PC-3 (cell line): ENCODE measurements at regions not wholly inside any gene's neighbourhood (a gene's known extent, or its start where the extent isn't known, plus 50 kb on each side); places are given as distances from the start of the nearest gene placed in this dataset.
"Not testable (repeated sequence)": the region's sequence is repeated elsewhere in the genome, so short reads cannot be mapped to it uniquely, and the experiment has no call there.

ENCODE experiments used
- ATAC-seq: fragments of 200-7000 bp; cut with Tn5 transposase; 2 replicates; pipeline ENCODE4 v1.9.1; 2020; ENCODE audit warnings: mild to moderate bottlenecking, moderate library complexity
- BruUV-seq: library from RNA; stranded (reverse); fragments of 400-500 nt; replicated peaks from 2 replicates; lab custom pipeline; 2021; lab: Mats Ljungman, UMichigan
- CTCF ChIA-PET: fragments of 300-600 bp; sonication (Branson Sonifier 250); formaldehyde crosslinking; loops from one replicate; lab custom pipeline; 2022; ENCODE audit warnings: antibody characterized with exemption; lab: Charles Lee
- POLR2A ChIA-PET: fragments of 300-600 bp; sonication (Branson Sonifier 250); formaldehyde crosslinking; loops from one replicate; lab custom pipeline; 2022; ENCODE audit warnings: antibody characterized with exemption; ENCODE audit not compliant: unreplicated experiment; lab: Charles Lee
- DNase-seq: peaks from one replicate; pipeline ENCODE4 v3.0.0-alpha.2; 2015
- H2AFZ ChIP-seq: fragments of 300-600 bp; sonication (generic); 2 replicates; pipeline ENCODE4 v1.6.0; 2016; ENCODE audit warnings: antibody characterized with exemption, low read length
- H3F3A ChIP-seq: fragments of 300-600 bp; sonication (generic); one replicate; pipeline ENCODE4 v1.6.0; 2017; ENCODE audit warnings: antibody characterized with exemption, low read length, control low read depth, mild to moderate bottlenecking; ENCODE audit not compliant: unreplicated experiment
- H3K27ac ChIP-seq: fragments of 300-600 bp; sonication (generic); 2 replicates; pipeline ENCODE4 v1.5.1; 2016; ENCODE audit warnings: mild to moderate bottlenecking, low read length
- H3K27me3 ChIP-seq: fragments of 300-600 bp; sonication (generic); 2 replicates; pipeline ENCODE4 v1.6.1; 2016; ENCODE audit warnings: low read length, mixed read lengths
- H3K36me3 ChIP-seq: fragments of 300-600 bp; sonication (generic); 2 replicates; pipeline ENCODE4 v1.6.1; 2016; ENCODE audit warnings: low read depth, mixed run types, low read length, mixed read lengths
- H3K4me1 ChIP-seq: fragments of 300-600 bp; sonication (generic); 2 replicates; pipeline ENCODE4 v1.5.1; 2016; ENCODE audit warnings: low read length; ENCODE audit not compliant: insufficient read depth
- H3K4me2 ChIP-seq: fragments of 300-600 bp; sonication (generic); 2 replicates; pipeline ENCODE4 v1.6.0; 2016; ENCODE audit warnings: low read length
- H3K4me3 ChIP-seq: fragments of 300-600 bp; sonication (generic); 2 replicates; pipeline ENCODE4 v1.5.1; 2016; ENCODE audit warnings: mild to moderate bottlenecking, low read length, mixed read lengths
- H3K79me2 ChIP-seq: fragments of 300-600 bp; sonication (generic); 2 replicates; pipeline ENCODE4 v1.6.1; 2017; ENCODE audit warnings: low read length, mixed read lengths
- H3K9ac ChIP-seq: fragments of 300-600 bp; sonication (generic); 2 replicates; pipeline ENCODE4 v1.6.0; 2016; ENCODE audit warnings: mild to moderate bottlenecking, low read length
- H3K9me2 ChIP-seq: fragments of 300-600 bp; sonication (generic); replicated peaks from 2 replicates; pipeline ENCODE4 v1.6.1; 2016; ENCODE audit warnings: mixed run types, low read length, mixed read lengths
- H3K9me3 ChIP-seq: fragments of 300-600 bp; sonication (generic); 2 replicates; pipeline ENCODE4 v1.6.1; 2016; ENCODE audit warnings: low read length, mixed read lengths
- H4K20me1 ChIP-seq: fragments of 300-600 bp; sonication (generic); 2 replicates; pipeline ENCODE4 v1.6.1; 2016; ENCODE audit warnings: low read length, mixed read lengths
- EZH2 ChIP-seq: fragments of 300-600 bp; sonication (generic); IDR thresholded peaks from one replicate; pipeline ENCODE4 v1.6.1; 2017; ENCODE audit warnings: antibody characterized with exemption, mild to moderate bottlenecking, low read length; ENCODE audit not compliant: unreplicated experiment
- EZH2phosphoT487 ChIP-seq: fragments of 300-600 bp; sonication (generic); IDR thresholded peaks from 2 replicates; pipeline ENCODE4 v1.6.1; 2018; ENCODE audit warnings: mild to moderate bottlenecking, antibody characterized with exemption, low read length, borderline replicate concordance
- intact Hi-C: fragments of 100-400 bp; cut with micrococcal nuclease; formaldehyde crosslinking; loops from 2 replicates; pipeline ENCODE4 v1.9.0; 2023
- TF ChIP-seq, protein P1 (sequence below): fragments of 300-600 bp; sonication (generic); conservative IDR thresholded peaks from 2 replicates; pipeline ENCODE4 v1.5.1; 2017; ENCODE audit warnings: antibody characterized with exemption, low read depth, mild to moderate bottlenecking, low read length

GRCh38 chr3:159301961-159302360, 500.1 kb downstream of the MFSD1 start:
- no peaks in the 10 kb centered on the region for H3K4me1 ChIP-seq
- no peak for DNase-seq
- POLR2A ChIA-PET, result no interaction called here
- no peaks in the 10 kb centered on the region for H3K36me3 ChIP-seq
- no peak overlapping the region for H3K9ac ChIP-seq
- ATAC-seq, result no peak
- H3K4me3 ChIP-seq, result no peak overlapping the region
- H3K79me2 ChIP-seq, result no peaks in the 10 kb centered on the region
- no peak overlapping the region for H2AFZ ChIP-seq
- intact Hi-C loops, result no loop called here
- CTCF ChIA-PET, result no interaction called here
- H3F3A ChIP-seq, result no peaks in the 10 kb centered on the region
- H3K9me2 ChIP-seq, result no peaks in the 10 kb centered on the region
- H3K4me2 ChIP-seq, result no peak overlapping the region
- H3K9me3 ChIP-seq, result no peaks in the 10 kb centered on the region
- no peaks in the 10 kb centered on the region for H3K27me3 ChIP-seq
- H4K20me1 ChIP-seq, result no peaks in the 10 kb centered on the region
- no peak for TF ChIP-seq EZH2phosphoT487
- TF ChIP-seq, protein P1, sequence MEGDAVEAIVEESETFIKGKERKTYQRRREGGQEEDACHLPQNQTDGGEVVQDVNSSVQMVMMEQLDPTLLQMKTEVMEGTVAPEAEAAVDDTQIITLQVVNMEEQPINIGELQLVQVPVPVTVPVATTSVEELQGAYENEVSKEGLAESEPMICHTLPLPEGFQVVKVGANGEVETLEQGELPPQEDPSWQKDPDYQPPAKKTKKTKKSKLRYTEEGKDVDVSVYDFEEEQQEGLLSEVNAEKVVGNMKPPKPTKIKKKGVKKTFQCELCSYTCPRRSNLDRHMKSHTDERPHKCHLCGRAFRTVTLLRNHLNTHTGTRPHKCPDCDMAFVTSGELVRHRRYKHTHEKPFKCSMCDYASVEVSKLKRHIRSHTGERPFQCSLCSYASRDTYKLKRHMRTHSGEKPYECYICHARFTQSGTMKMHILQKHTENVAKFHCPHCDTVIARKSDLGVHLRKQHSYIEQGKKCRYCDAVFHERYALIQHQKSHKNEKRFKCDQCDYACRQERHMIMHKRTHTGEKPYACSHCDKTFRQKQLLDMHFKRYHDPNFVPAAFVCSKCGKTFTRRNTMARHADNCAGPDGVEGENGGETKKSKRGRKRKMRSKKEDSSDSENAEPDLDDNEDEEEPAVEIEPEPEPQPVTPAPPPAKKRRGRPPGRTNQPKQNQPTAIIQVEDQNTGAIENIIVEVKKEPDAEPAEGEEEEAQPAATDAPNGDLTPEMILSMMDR, result no peak
- H3K27ac ChIP-seq, result no peak overlapping the region
- BruUV-seq, result no TSS peak

DNA sequence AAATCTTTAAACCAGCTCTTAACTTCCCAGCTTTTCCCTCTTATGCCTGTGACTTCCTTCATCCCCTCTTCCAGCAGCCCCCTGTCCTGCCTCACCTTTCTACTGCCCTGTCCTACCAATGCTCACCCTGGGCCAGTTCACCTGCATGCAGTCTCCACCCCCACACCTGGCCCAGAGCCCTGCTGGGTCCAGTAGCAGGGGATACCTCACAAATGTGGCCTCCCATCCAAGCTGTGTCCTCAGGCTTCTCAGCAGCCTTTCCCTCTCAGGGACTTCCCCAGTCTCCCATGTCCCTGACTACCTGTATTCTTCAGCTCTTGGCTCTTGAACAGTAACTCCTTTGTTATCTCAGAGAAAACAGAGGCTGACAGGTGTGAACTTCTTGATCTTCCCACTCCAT, 503.2 kb downstream of the MFSD1 start:
- no peaks in the 10 kb centered on the region for H3K4me1 ChIP-seq
- H3K9ac ChIP-seq, result no peak overlapping the region
- BruUV-seq, result no TSS peak
- ATAC-seq (no peak), DNase-seq (no peak)
- no peaks in the 10 kb centered on the region for H3K9me2 ChIP-seq
- intact Hi-C loops, result no loop called here
- no peak overlapping the region for H3K4me2 ChIP-seq
- H3K27me3 ChIP-seq, result peaks cover 4% of the 10 kb centered on the region; the same call in 1 of the 2 replicates
- ChIA-PET CTCF (no interaction called here), POLR2A (no interaction called here)
- H3K36me3 ChIP-seq, result no peaks in the 10 kb centered on the region
- no peaks in the 10 kb centered on the region for H3F3A ChIP-seq
- no peaks in the 10 kb centered on the region for H3K9me3 ChIP-seq
- TF ChIP-seq EZH2 (no peak), EZH2phosphoT487 (no peak)
- TF ChIP-seq, protein P1, result no peak
- no peaks in the 10 kb centered on the region for H4K20me1 ChIP-seq
- no peak overlapping the region for H2AFZ ChIP-seq
- H3K79me2 ChIP-seq, result no peaks in the 10 kb centered on the region
- H3K4me3 ChIP-seq, result no peak overlapping the region
- no peak overlapping the region for H3K27ac ChIP-seq

GRCh38 chr3:159316706-159317105, 514.9 kb downstream of the MFSD1 start:
- intact Hi-C loops, H3K9me2 ChIP-seq, BruUV-seq, H3K79me2 ChIP-seq, H3K27me3 ChIP-seq, H3K9me3 ChIP-seq, H3K27ac ChIP-seq, H4K20me1 ChIP-seq, H3K4me2 ChIP-seq, CTCF ChIA-PET, H3K4me3 ChIP-seq, H3K9ac ChIP-seq, H3F3A ChIP-seq, DNase-seq, H3K4me1 ChIP-seq, H2AFZ ChIP-seq, ATAC-seq, POLR2A ChIA-PET, H3K36me3 ChIP-seq: not testable (repeated sequence)
